Thoracic aorta (tissue), 2 donors: ENCODE measurements at regions not wholly inside any gene's neighbourhood (a gene's known extent, or its start where the extent isn't known, plus 50 kb on each side); places are given as distances from the start of the nearest gene placed in this dataset.

Source experiments
- ATAC-seq: fragments of 150-250 bp; one replicate; pipeline ENCODE4 v1.8.0; 2017; ENCODE audit warnings: low read depth; ENCODE audit not compliant: insufficient number of reproducible peaks, low FRiP score
- DNase-seq: peaks from one replicate; pipeline ENCODE4 v3.0.0-alpha.2; 2020; ENCODE audit warnings: low spot score
- H3K27ac ChIP-seq, 2 donors: fragments of 200-600 bp; sonication (generic); 1 replicate in 1 of 2; 2 replicates in 1 of 2; pipeline ENCODE4 v1.5.1; 2016; ENCODE audit warnings: mild to moderate bottlenecking in 2 of 2, moderate library complexity in 2 of 2
- H3K27me3 ChIP-seq: fragments of 200-600 bp; sonication (generic); replicated peaks from 2 replicates; pipeline ENCODE4 v1.6.0; 2016; ENCODE audit warnings: mild to moderate bottlenecking; ENCODE audit not compliant: insufficient read depth
- H3K36me3 ChIP-seq: fragments of 200-600 bp; sonication (generic); one replicate; pipeline ENCODE4 v1.5.1; 2016
- H3K4me1 ChIP-seq, 2 donors: fragments of 200-600 bp; sonication (generic); 1 replicate in 1 of 2; 2 replicates in 1 of 2; pipeline versions ENCODE4 v1.5.1 to v1.6.0; 2016; ENCODE audit warnings: low read depth in 2 of 2, mild to moderate bottlenecking in 1 of 2; ENCODE audit not compliant: control insufficient read depth in 1 of 2
- H3K4me3 ChIP-seq: fragments of 200-600 bp; sonication (generic); 2 replicates; pipeline ENCODE4 v1.5.1; 2016; ENCODE audit warnings: mild to moderate bottlenecking
- H3K9me3 ChIP-seq: fragments of 200-600 bp; sonication (generic); 2 replicates; pipeline ENCODE4 v1.5.1; 2016
- CTCF ChIP-seq: fragments of 200-600 bp; sonication (generic); IDR thresholded peaks from one replicate; pipeline ENCODE4 v1.5.1; 2019; ENCODE audit warnings: antibody characterized with exemption

GRCh38 chr5:60370508-60370907 lies 329.5 kb downstream of the DEPDC1B start:
- Histone ChIP-seq H3K4me1 (peaks cover 2 to 24% of the 10 kb centered on the region in 2 donors), H3K27ac (no peak overlapping the region), H3K36me3 (no peaks in the 10 kb centered on the region), H3K4me3 (no peak overlapping the region), H3K27me3 (no peaks in the 10 kb centered on the region), H3K9me3 (no peaks in the 10 kb centered on the region)
- no peak for ATAC-seq
- no peak for TF ChIP-seq CTCF
- no peak for DNase-seq

GRCh38 chr5:60369391-60369790 lies 330.6 kb downstream of the DEPDC1B start:
- H3K27ac ChIP-seq, result no peak overlapping the region
- H3K36me3 ChIP-seq, result no peaks in the 10 kb centered on the region
- peaks cover 2 to 24% of the 10 kb centered on the region in 2 donors for H3K4me1 ChIP-seq
- no peak for ATAC-seq
- no peak overlapping the region for H3K4me3 ChIP-seq
- no peak for DNase-seq
- no peaks in the 10 kb centered on the region for H3K27me3 ChIP-seq
- no peak for TF ChIP-seq CTCF
- no peaks in the 10 kb centered on the region for H3K9me3 ChIP-seq

GRCh38 chr5:60368100-60368499 lies 331.9 kb downstream of the DEPDC1B start:
- Histone ChIP-seq H3K36me3 (no peaks in the 10 kb centered on the region), H3K27me3 (no peaks in the 10 kb centered on the region), H3K27ac (no peak overlapping the region), H3K9me3 (no peaks in the 10 kb centered on the region), H3K4me3 (no peak overlapping the region), H3K4me1 (peaks cover 2 to 24% of the 10 kb centered on the region in 2 donors)
- TF ChIP-seq CTCF, result no peak
- DNase-seq (no peak), ATAC-seq (no peak)

GRCh38 chr5:60366489-60366888 lies 333.5 kb downstream of the DEPDC1B start:
- Histone ChIP-seq H3K36me3 (no peaks in the 10 kb centered on the region), H3K4me1 (peaks cover 2 to 24% of the 10 kb centered on the region in 2 donors), H3K4me3 (no peak overlapping the region), H3K27me3 (no peaks in the 10 kb centered on the region), H3K27ac (no peak overlapping the region), H3K9me3 (no peaks in the 10 kb centered on the region)
- DNase-seq (no peak), ATAC-seq (no peak)
- TF ChIP-seq CTCF, result no peak

GRCh38 chr5:60365001-60365400 lies 335.0 kb downstream of the DEPDC1B start:
- Histone ChIP-seq H3K4me1 (peaks cover 2 to 14% of the 10 kb centered on the region in 2 donors), H3K9me3 (no peaks in the 10 kb centered on the region), H3K4me3 (no peak overlapping the region), H3K27ac (no peak overlapping the region), H3K27me3 (no peaks in the 10 kb centered on the region), H3K36me3 (no peaks in the 10 kb centered on the region)
- no peak for ATAC-seq
- no peak for TF ChIP-seq CTCF
- DNase-seq, result no peak
